ACC112 (cell line): ENCODE measurements at regions not wholly inside any gene's neighbourhood (a gene's known extent, or its start where the extent isn't known, plus 50 kb on each side); places are given as distances from the start of the nearest gene placed in this dataset.

ENCODE experiments used
- H2AFZ ChIP-seq: fragments of 200-600 bp; sonication (generic); one replicate; pipeline ENCODE4 v1.6.0; 2017; ENCODE audit warnings: antibody characterized with exemption, low read length; ENCODE audit not compliant: unreplicated experiment
- H3K27ac ChIP-seq: fragments of 200-600 bp; sonication (generic); 2 replicates; pipeline ENCODE4 v1.5.1; 2014; ENCODE audit warnings: low read depth, mild to moderate bottlenecking, antibody characterized with exemption, low read length, moderate library complexity
- H3K27me3 ChIP-seq: fragments of 200-600 bp; sonication (generic); 2 replicates; pipeline ENCODE4 v1.6.1; 2014; ENCODE audit warnings: mild to moderate bottlenecking, antibody characterized with exemption, low read length, moderate library complexity, mixed read lengths; ENCODE audit not compliant: insufficient read depth
- H3K36me3 ChIP-seq: fragments of 200-600 bp; sonication (generic); 2 replicates; pipeline ENCODE4 v1.6.1; 2016; ENCODE audit warnings: mild to moderate bottlenecking, antibody characterized with exemption, low read length, moderate library complexity, mixed read lengths; ENCODE audit not compliant: insufficient read depth
- H3K4me1 ChIP-seq: fragments of 200-600 bp; sonication (generic); one replicate; pipeline ENCODE4 v1.6.1; 2016; ENCODE audit warnings: low read length, mixed read lengths; ENCODE audit not compliant: insufficient read depth, unreplicated experiment, control insufficient read depth
- H3K4me3 ChIP-seq: fragments of 200-600 bp; sonication (generic); 2 replicates; pipeline ENCODE4 v1.5.1; 2014; ENCODE audit warnings: mild to moderate bottlenecking, low read depth, low read length
- H3K79me2 ChIP-seq: fragments of 200-600 bp; sonication (generic); one replicate; pipeline ENCODE4 v1.6.0; 2016; ENCODE audit warnings: low read length; ENCODE audit not compliant: control insufficient read depth, unreplicated experiment, insufficient read depth

DNA sequence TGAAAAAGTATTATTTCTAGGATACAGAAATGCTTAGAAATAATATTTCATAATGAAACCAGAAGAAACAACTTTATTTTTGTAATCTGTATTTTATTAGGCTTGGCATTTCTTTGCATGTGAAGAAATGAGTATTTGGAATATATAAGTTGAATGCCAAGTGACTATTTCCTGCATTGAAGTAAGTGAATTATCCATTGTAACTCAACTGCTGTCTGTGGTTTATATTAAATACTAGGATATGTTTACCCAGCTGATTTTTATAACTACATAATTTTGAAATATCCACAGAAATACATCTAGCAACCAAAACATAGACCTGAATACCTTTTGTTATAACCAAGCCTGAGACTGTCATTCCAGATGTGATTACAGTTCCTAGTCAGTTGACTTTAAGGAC, 207.6 kb downstream of the THBS2 start:
- Histone ChIP-seq H3K27ac (peak overlapping the region; percentile 63), H3K27me3 (no peaks in the 10 kb centered on the region), H3K4me3 (no peak overlapping the region; the same call in 1 of the 2 replicates), H2AFZ (peak overlapping the region; percentile 21), H3K36me3 (no peaks in the 10 kb centered on the region), H3K79me2 (no peaks in the 10 kb centered on the region), H3K4me1 (peaks cover 16% of the 10 kb centered on the region)

GRCh38 chr6:169045486-169045885, 208.2 kb downstream of the THBS2 start:
- peaks cover 16% of the 10 kb centered on the region for H3K4me1 ChIP-seq
- no peak overlapping the region for H2AFZ ChIP-seq
- H3K27me3 ChIP-seq, result no peaks in the 10 kb centered on the region
- no peaks in the 10 kb centered on the region for H3K79me2 ChIP-seq
- H3K36me3 ChIP-seq, result no peaks in the 10 kb centered on the region
- H3K4me3 ChIP-seq, result no peak overlapping the region
- no peak overlapping the region for H3K27ac ChIP-seq

- Histone ChIP-seq H3K36me3 (no peaks in the 10 kb centered on the region), H3K27ac (no peak overlapping the region), H3K4me3 (no peak overlapping the region), H2AFZ (no peak overlapping the region), H3K79me2 (no peaks in the 10 kb centered on the region), H3K4me1 (peaks cover 16% of the 10 kb centered on the region), H3K27me3 (no peaks in the 10 kb centered on the region)
Measured at GRCh38 chr6:169044381-169045230, 209.0 kb downstream of the THBS2 start.

DNA sequence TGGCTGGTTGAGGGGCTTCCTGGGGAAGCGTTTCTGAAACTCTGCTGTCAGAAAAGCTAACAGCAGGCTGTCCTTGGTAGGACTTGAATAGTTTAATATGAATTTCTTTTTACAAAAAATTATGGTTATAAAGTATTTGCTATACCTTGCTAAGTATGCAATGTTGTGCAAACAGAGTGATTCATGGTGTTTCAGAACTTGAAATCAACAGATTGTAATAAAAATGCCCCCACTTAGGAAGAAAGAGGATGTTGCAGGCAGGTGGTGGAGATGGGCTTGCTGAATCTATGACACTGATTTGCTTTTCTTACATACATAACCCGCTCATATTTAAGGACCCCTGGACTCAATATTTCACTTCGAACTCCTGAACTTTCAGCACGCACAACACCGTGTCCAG, 211.6 kb downstream of the THBS2 start:
- no peaks in the 10 kb centered on the region for H3K27me3 ChIP-seq
- no peaks in the 10 kb centered on the region for H3K79me2 ChIP-seq
- peaks cover 12% of the 10 kb centered on the region for H3K4me1 ChIP-seq
- H3K36me3 ChIP-seq, result no peaks in the 10 kb centered on the region
- H3K4me3 ChIP-seq, result no peak overlapping the region
- H3K27ac ChIP-seq, result no peak overlapping the region
- H2AFZ ChIP-seq, result no peak overlapping the region

GRCh38 chr6:169041078-169041477, 212.6 kb downstream of the THBS2 start:
- H3K4me1 ChIP-seq, result peaks cover 2% of the 10 kb centered on the region
- H3K27me3 ChIP-seq, result no peaks in the 10 kb centered on the region
- no peak overlapping the region for H2AFZ ChIP-seq
- no peaks in the 10 kb centered on the region for H3K36me3 ChIP-seq
- no peak overlapping the region for H3K27ac ChIP-seq
- no peak overlapping the region for H3K4me3 ChIP-seq
- no peaks in the 10 kb centered on the region for H3K79me2 ChIP-seq

DNA sequence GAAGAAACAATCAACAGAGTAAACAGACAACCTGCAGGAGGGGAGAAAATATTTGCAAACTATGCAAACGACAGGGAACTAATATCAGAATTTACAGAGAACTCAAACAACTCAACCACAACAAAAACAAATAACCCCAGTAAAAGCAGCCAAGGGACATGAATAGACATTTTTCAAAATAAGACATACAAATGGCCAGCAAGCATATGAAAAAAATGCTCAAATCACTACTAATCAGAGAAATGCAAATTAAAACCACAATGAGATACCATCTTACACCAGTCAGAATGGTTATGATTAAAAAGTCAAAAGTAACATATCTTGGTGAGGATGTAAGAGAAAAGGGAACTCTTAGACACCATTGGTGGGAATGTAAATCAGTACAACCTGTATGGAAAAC, 215.0 kb downstream of the THBS2 start:
- Histone ChIP-seq H3K4me3 (no peak overlapping the region), H3K27me3 (no peaks in the 10 kb centered on the region), H3K4me1 (peaks cover 17% of the 10 kb centered on the region), H3K79me2 (no peaks in the 10 kb centered on the region), H3K36me3 (no peaks in the 10 kb centered on the region), H3K27ac (no peak overlapping the region), H2AFZ (no peak overlapping the region)

GRCh38 chr6:169035385-169036240, 218.0 kb downstream of the THBS2 start:
- Histone ChIP-seq H3K36me3 (no peaks in the 10 kb centered on the region), H3K4me1 (peaks cover 17% of the 10 kb centered on the region), H3K27ac (peak overlapping the region; percentile 58), H2AFZ (peak overlapping the region; percentile 36), H3K4me3 (peak overlapping the region; percentile 40), H3K79me2 (no peaks in the 10 kb centered on the region), H3K27me3 (no peaks in the 10 kb centered on the region)

DNA sequence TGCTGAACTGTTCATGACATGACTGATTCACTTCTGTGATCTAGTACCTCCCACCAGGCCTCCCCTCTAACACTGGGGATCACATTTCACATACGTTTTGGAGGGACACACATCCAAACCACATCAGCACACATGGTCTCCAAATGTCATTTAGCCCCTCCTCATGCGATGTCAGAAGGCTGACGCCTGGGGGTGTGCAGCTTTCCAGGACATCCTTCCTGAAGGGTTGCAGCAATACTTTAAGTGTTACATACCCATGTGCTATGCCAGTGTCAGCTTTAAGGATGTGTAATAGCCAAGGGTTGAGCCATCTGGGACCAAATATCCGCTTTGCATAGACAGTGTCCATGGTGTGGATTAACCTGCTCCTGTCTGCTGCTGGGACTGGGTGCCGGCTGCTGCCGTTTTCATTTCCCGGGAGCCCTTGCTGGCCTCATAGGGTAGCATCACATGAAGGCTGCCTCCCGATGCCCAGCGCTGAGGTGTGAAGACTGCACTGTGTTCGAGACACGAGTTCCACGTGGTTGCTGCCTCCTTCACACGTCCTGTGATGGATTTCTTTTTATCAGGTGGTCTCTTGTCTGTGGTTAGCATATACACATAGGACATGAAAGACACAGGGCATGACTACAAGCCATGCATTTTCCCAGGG, 219.0 kb downstream of the THBS2 start:
- Histone ChIP-seq H2AFZ (peak overlapping the region; percentile 36), H3K36me3 (no peaks in the 10 kb centered on the region), H3K4me3 (peak overlapping the region; percentile 40), H3K27me3 (no peaks in the 10 kb centered on the region), H3K27ac (peak overlapping the region; percentile 58; the same call in 1 of the 2 replicates), H3K79me2 (no peaks in the 10 kb centered on the region), H3K4me1 (peaks cover 17% of the 10 kb centered on the region)

- no peaks in the 10 kb centered on the region for H3K36me3 ChIP-seq
- no peak overlapping the region for H3K4me3 ChIP-seq
- no peaks in the 10 kb centered on the region for H3K27me3 ChIP-seq
- H3K27ac ChIP-seq, result no peak overlapping the region
- H3K79me2 ChIP-seq, result no peaks in the 10 kb centered on the region
- no peak overlapping the region for H2AFZ ChIP-seq
- H3K4me1 ChIP-seq, result peaks cover 12% of the 10 kb centered on the region
Measured at GRCh38 chr6:169029861-169030260, 223.8 kb downstream of the THBS2 start.

DNA sequence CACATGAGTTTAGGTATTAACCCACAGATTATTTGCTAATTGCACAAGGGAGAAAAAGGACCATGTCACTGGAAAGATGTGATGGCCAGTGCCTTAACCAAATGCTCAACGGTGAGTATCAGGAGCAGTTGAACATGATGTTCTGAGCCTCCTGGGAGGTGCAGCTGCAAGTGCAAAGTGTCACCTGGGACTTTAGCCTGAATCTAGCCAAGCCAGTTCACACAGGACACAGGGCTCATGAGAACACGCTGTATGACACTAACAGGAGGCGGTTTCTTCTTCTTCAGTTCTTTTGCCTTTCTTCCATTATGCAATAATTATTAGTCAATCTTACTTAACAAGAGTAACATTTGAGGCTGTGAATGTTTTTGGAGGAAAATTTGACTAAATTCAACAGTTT, 225.3 kb downstream of the THBS2 start:
- H3K4me3 ChIP-seq, result no peak overlapping the region
- H3K79me2 ChIP-seq, result no peaks in the 10 kb centered on the region
- no peak overlapping the region for H2AFZ ChIP-seq

More for the DNA sequence above, 225.3 kb downstream of the THBS2 start:
- Histone ChIP-seq H3K27ac (no peak overlapping the region), H3K36me3 (no peaks in the 10 kb centered on the region), H3K27me3 (no peaks in the 10 kb centered on the region), H3K4me1 (peaks cover 7% of the 10 kb centered on the region)
